ENCODE measurements at regions not wholly inside any gene's neighbourhood (a gene's known extent, or its start where the extent isn't known, plus 50 kb on each side); places are given as distances from the start of the nearest gene placed in this dataset.

DNA sequence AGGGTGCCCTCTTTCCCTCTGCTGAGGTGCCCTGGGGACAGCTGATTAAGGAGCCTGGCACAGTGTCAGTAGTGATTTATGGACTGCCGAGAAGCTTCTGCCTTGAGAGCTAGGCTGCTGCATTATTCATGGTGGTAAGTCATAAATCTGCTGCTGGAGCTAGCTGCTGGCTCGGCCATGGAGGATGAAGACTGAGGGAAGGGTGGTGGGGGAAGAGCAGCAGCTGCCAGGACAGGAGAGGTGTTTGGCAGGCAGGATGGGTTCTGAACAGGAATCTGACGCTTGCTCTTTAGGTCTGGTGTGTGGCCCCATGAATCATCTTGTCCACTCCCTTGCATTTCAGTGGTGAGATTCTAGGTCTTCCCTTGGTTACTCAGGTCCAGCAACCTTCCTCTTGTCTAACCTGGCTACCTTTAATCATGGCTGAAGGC lies 296.3 kb downstream of the DYSF start:
- DNase-seq (ENCODE audit: extremely low spot score), result no peak
- TF ChIP-seq FOXK2 (IDR thresholded peaks at IDR 0.05), result no peak
- TF ChIP-seq SUZ12 (IDR thresholded peaks at IDR 0.05), result no peak
- no peak for TF ChIP-seq L3MBTL2 (conservative IDR thresholded peaks at IDR 0.05)
- TF ChIP-seq, protein P1, sequence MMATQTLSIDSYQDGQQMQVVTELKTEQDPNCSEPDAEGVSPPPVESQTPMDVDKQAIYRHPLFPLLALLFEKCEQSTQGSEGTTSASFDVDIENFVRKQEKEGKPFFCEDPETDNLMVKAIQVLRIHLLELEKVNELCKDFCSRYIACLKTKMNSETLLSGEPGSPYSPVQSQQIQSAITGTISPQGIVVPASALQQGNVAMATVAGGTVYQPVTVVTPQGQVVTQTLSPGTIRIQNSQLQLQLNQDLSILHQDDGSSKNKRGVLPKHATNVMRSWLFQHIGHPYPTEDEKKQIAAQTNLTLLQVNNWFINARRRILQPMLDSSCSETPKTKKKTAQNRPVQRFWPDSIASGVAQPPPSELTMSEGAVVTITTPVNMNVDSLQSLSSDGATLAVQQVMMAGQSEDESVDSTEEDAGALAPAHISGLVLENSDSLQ (IDR thresholded peaks at IDR 0.05), result peak; percentile 62
- ChIA-PET POLR2A (no interaction called here), CTCF (no interaction called here)

DNA sequence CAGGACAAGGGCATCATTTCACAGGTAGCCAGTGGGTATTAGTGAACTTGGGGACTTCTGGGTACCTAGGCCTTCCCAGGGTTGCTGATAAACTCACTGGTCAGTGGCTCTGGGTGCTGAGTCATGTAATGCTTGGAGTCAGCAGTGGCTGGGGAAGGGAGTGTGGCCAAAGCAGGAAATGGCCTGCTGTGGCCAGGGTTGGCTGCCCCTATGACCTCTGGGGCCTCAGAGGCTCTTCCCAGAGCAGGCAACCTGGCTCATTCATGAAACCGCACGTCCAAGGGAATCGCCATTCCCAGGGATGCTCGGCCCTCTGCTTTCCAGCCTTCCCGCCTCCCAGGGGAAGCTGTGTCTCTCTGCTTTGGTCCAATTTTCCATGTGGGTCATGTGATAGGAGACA lies 294.9 kb downstream of the DYSF start:
- ChIA-PET CTCF (no interaction called here), POLR2A (no interaction called here)
- no peak for DNase-seq (ENCODE audit: extremely low spot score)
- TF ChIP-seq, protein P1 (IDR thresholded peaks at IDR 0.05), result no peak
- TF ChIP-seq L3MBTL2 (conservative IDR thresholded peaks at IDR 0.05) (no peak), FOXM1 (IDR thresholded peaks at IDR 0.05; ENCODE audit: borderline replicate concordance) (no peak), FOXA1 (IDR thresholded peaks at IDR 0.05) (no peak), FOXK2 (IDR thresholded peaks at IDR 0.05) (no peak), NFRKB (IDR thresholded peaks at IDR 0.05) (no peak)

DNA sequence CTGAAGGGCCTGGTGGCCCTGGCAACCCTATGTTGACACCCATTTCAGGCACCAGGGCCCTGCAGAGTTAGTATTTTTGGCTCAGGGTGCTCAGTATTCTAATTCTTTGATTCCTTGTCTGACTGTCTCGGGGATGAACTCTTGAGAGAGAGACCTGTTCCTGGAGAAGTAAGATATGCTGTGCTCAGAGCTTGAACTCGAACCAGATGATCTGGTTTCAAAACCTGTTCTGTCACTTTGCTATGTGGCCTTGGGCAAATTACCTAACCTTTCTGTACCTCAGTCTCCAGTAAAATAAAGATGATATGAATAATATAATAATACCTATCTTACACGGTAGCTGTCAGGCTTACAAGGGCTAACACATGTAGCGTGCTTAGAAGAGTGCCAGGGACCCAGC lies 294.2 kb downstream of the DYSF start:
- TF ChIP-seq FOXM1 (IDR thresholded peaks at IDR 0.05; ENCODE audit: borderline replicate concordance) (no peak), SUZ12 (IDR thresholded peaks at IDR 0.05) (no peak), NFRKB (IDR thresholded peaks at IDR 0.05) (no peak), CTBP1 (IDR thresholded peaks at IDR 0.05; ENCODE audit: borderline replicate concordance) (no peak), ARNT (IDR thresholded peaks at IDR 0.05) (no peak), BHLHE40 (IDR thresholded peaks at IDR 0.05; ENCODE audit: borderline replicate concordance) (no peak), SP1 (IDR thresholded peaks at IDR 0.05) (no peak), ELF4 (IDR thresholded peaks at IDR 0.05) (no peak), HDGF (IDR thresholded peaks at IDR 0.05; ENCODE audit: borderline replicate concordance) (no peak), LEF1 (IDR thresholded peaks at IDR 0.05; ENCODE audit: borderline replicate concordance) (no peak), FOXK2 (IDR thresholded peaks at IDR 0.05) (no peak), L3MBTL2 (conservative IDR thresholded peaks at IDR 0.05) (no peak), ZNF384 (IDR thresholded peaks at IDR 0.05) (no peak), FOXA1 (IDR thresholded peaks at IDR 0.05) (no peak), TARDBP (IDR thresholded peaks at IDR 0.05) (no peak)
- TF ChIP-seq, protein P1 (IDR thresholded peaks at IDR 0.05), result no peak
- CTCF ChIA-PET, result interaction anchor here (1.4 kb wide), 1 partner anchor 8 kb away, joined by 3 read pairs; no protein-coding TSS in a partner anchor
- no peak for DNase-seq (ENCODE audit: extremely low spot score)
- POLR2A ChIA-PET, result no interaction called here

DNA sequence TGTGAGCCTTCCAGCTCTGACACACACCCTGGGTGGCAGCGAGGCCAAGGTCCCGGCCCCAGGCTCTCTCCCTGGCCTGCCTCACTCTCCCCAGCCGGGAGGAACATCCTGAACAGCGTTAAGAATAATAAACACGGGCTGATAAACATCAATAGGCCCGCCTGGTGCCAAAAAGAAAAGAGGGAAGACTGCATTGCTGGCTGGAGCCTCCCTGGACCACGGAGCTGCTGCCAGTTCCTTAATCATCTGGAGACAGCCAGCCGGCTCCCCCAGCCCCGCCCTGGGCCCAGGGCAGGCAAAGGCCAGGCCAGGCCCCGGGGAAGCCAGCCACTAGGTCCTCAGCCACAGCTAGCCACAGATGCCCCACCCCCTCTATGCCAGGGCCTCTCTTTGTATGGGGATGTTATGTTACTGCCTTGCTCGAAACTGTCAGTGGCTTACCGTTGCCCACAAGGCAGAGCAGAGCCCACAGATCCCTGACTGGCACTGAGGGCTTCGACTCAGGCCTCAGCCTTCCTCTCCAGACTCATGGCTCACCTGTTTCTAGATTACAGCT lies 293.7 kb downstream of the DYSF start:
- DNase-seq (ENCODE audit: extremely low spot score), result no peak
- no peak for TF ChIP-seq ELF4 (IDR thresholded peaks at IDR 0.05)
- no peak for TF ChIP-seq LEF1 (IDR thresholded peaks at IDR 0.05; ENCODE audit: borderline replicate concordance)
- TF ChIP-seq CTBP1 (IDR thresholded peaks at IDR 0.05; ENCODE audit: borderline replicate concordance), result no peak
- no peak for TF ChIP-seq HDGF (IDR thresholded peaks at IDR 0.05; ENCODE audit: borderline replicate concordance)
- no peak for TF ChIP-seq ZNF384 (IDR thresholded peaks at IDR 0.05)
- no peak for TF ChIP-seq FOXM1 (IDR thresholded peaks at IDR 0.05; ENCODE audit: borderline replicate concordance)
- POLR2A ChIA-PET, result no interaction called here
- CTCF ChIA-PET, result interaction anchor here (1.4 kb wide), 1 partner anchor 8 kb away, joined by 3 read pairs; no protein-coding TSS in a partner anchor

DNA sequence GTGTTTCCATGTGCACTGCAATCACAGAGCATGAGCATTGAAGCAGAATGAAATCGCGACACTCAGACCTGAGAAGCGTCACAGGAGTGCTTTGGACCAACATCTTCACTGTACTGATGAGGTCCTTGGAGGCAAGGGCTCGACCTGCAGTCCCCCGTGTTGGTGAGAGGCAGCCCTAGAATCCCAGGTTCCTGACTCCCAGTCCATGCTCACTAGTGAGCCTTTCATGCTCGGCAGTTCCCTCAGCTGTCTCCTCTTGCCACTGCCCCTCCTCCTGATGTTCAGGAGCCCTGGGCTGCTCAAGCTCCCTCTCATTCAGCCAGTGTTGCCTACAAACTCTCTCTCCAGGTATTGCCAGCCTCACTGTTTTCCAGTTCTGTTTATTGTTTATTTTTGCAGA lies 291.4 kb downstream of the DYSF start:
- ChIA-PET CTCF (no interaction called here), POLR2A (no interaction called here)
- TF ChIP-seq LEF1 (IDR thresholded peaks at IDR 0.05; ENCODE audit: borderline replicate concordance) (no peak), BHLHE40 (IDR thresholded peaks at IDR 0.05; ENCODE audit: borderline replicate concordance) (no peak), SP1 (IDR thresholded peaks at IDR 0.05) (no peak), HDGF (IDR thresholded peaks at IDR 0.05; ENCODE audit: borderline replicate concordance) (no peak), FOXM1 (IDR thresholded peaks at IDR 0.05; ENCODE audit: borderline replicate concordance) (no peak), L3MBTL2 (conservative IDR thresholded peaks at IDR 0.05) (no peak), TARDBP (IDR thresholded peaks at IDR 0.05) (no peak), ELF4 (IDR thresholded peaks at IDR 0.05) (no peak), SUZ12 (IDR thresholded peaks at IDR 0.05) (no peak), NFRKB (IDR thresholded peaks at IDR 0.05) (no peak)
- DNase-seq (ENCODE audit: extremely low spot score), result no peak

DNA sequence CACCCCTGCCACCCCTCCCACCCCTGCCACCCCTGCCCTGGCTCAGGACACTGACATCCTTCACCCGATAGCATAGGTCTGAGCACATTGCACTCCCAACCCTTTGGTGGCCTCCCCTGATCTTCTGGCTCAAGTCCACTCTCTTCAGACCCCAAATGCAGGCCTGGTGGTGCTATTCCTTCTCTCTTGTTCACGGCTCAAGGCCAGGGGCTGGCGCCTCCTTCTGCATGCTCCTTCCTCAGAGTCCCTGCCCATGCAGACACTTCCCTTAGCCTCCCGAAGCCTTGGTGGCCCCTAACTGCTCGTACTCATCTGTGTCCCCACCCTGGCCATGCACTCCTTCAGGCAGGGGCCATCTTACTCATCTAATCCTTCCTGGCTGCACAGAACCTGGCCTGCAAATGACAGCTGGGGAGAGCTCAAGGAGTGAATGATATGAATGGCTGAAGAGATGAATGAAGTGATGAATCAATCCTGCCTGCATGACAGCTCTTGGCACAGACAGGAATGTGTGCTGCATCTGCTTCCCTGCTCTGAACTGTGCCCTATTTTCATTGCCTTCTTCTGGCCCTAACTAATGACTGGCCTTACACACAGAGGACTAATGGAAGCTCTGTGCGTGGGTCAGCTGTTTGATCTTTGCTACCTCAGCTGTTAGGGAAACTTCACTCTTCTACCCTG lies 290.8 kb downstream of the DYSF start:
- CTCF ChIA-PET, result no interaction called here
- POLR2A ChIA-PET, result no interaction called here
- DNase-seq (ENCODE audit: extremely low spot score), result no peak
- TF ChIP-seq SP1 (IDR thresholded peaks at IDR 0.05) (no peak), TARDBP (IDR thresholded peaks at IDR 0.05) (no peak), FOXK2 (IDR thresholded peaks at IDR 0.05) (no peak), BHLHE40 (IDR thresholded peaks at IDR 0.05; ENCODE audit: borderline replicate concordance) (no peak), LEF1 (IDR thresholded peaks at IDR 0.05; ENCODE audit: borderline replicate concordance) (no peak), CTBP1 (IDR thresholded peaks at IDR 0.05; ENCODE audit: borderline replicate concordance) (no peak), FOXA1 (IDR thresholded peaks at IDR 0.05) (no peak), ARNT (IDR thresholded peaks at IDR 0.05) (no peak), HDGF (IDR thresholded peaks at IDR 0.05; ENCODE audit: borderline replicate concordance) (no peak), NFRKB (IDR thresholded peaks at IDR 0.05) (no peak), ELF4 (IDR thresholded peaks at IDR 0.05) (no peak), FOXM1 (IDR thresholded peaks at IDR 0.05; ENCODE audit: borderline replicate concordance) (no peak), L3MBTL2 (conservative IDR thresholded peaks at IDR 0.05) (no peak), SUZ12 (IDR thresholded peaks at IDR 0.05) (no peak), ZNF384 (IDR thresholded peaks at IDR 0.05) (no peak)
- TF ChIP-seq, protein P1 (IDR thresholded peaks at IDR 0.05), result no peak

All from HEK293T (cell line).